HG03457 (cell line): ENCODE measurements at regions not wholly inside any gene's neighbourhood (a gene's known extent, or its start where the extent isn't known, plus 50 kb on each side); places are given as distances from the start of the nearest gene placed in this dataset.
"Not testable (repeated sequence)": the region's sequence is repeated elsewhere in the genome, so short reads cannot be mapped to it uniquely, and the experiment has no call there.

Experiments used
- ATAC-seq: cut with Tn5 transposase; IDR thresholded peaks from one replicate; pipeline ENCODE4 v1.9.1; 2021; ENCODE audit warnings: moderate number of reproducible peaks; ENCODE audit not compliant: unreplicated experiment

DNA sequence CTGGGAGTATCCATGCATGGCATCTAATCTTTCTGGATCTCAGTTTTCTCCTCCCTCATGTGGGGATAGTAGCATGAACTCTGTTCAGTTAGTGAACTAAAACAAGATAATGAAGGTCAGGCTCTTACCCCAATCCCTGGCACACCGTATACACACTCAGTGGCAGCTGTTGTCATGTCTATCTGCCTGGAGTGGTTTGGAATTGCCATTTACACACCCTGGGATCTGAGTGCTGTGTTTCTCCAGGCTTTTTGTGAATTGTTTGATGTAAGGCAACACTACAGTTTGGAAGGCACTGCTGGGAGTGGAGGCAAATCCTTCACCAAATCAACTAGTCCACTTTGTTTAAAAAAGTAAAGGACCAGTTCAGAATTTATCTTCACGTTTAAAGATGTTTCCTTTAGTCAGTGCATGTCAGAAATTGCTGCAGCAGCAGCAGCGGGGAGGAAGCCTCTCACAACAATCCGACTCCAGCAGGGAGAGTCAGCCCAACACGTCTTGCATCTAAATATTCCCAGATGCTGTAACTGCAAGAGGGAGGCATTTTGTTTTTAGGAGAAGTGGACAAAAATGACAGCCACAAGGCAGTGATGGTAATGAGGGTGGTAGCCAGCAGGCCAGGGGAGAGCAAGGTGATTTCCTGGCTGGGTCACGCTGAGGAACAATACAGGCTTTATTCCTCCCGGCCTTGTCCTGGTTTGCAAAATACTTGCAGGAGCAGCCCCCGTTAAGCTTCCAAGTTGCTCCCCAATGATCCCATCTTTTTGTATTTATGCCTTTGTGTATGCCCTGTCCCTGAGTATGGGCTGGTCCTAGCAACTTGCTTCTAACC, 128.5 kb upstream of the LRIG1 start:
- ATAC-seq, result no peak

DNA sequence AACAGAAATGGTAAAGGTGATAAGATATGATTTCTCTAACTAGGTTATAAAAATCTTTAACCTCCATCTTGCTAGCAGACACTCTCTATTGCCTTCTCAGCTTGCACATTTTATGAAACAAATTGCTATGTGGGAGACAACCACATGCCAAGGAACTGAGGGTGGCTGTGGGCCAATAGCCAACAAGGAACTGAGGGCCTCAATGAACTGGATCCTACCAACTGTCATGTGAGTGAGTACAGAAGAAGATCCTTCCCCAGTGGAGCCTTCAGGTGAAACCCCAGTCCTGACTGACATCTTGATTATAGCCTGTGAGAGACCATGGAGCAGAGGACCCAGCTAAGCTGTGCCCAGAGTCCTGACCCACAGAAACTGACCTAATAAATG, 129.2 kb upstream of the LRIG1 start:
- no peak for ATAC-seq

DNA sequence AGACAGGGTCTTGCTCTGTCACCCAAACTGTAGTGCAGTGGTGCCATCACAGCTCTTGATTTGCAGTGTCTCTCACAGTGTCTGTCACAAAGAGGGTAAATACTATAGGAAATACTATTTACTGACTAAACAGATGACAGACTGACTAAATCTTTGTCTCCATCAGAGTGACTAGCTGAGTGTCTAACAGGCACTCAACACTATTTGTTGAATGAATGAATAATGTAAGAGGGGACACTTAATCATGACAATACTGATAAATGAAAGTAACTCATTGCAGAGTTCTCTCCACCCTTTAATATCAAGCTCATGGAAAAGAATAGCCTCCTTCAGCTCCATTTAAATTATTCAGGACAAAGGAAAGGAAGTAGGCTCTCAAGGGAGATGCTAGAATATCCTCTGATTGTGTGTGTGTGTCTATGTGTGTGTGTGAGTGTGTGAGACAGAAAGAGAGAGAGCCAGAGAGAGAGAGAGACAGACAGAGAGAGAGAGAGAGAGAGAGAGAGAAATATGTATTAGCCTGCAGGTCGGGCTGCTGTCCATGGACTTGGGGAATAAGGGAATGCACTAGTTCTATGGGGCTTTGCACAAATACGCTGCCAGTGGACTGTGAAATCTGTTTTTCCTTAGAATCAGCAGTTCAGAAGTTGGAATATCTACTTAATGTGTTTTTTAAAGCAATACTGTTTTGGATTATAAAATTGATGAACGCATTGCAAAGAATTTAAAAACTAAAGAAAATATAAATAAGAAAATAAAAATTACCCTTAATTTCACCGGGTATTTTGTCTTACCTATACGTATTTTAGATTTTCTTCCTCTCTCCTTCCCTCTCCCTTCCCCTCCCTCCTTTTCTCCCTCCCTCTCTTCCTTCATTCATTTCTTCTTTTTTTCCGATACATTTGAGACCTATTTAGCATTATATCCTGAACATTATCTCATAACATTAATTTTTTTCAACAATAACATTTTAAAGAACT, 132.9 kb upstream of the LRIG1 start:
- no peak for ATAC-seq

DNA sequence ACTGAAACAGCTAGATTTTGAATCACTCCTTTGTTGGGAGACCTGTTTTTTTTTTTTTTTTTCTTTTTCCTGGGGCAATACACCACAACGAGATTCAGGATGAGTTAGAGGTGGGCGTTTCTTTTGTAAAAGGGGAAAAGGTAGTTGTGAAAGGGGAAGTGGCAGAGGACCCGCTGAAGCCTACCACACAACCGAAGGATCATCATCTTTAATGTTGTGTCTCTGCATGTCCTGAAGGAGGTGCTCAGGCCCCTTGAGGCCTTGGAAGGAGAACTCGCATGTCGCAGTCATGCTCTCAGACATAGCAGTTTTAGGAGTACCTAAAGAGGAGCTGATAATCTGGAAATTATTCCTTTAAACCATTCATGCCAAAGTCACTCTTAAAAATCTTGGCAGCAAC, 137.9 kb upstream of the LRIG1 start:
- ATAC-seq, result no peak

DNA sequence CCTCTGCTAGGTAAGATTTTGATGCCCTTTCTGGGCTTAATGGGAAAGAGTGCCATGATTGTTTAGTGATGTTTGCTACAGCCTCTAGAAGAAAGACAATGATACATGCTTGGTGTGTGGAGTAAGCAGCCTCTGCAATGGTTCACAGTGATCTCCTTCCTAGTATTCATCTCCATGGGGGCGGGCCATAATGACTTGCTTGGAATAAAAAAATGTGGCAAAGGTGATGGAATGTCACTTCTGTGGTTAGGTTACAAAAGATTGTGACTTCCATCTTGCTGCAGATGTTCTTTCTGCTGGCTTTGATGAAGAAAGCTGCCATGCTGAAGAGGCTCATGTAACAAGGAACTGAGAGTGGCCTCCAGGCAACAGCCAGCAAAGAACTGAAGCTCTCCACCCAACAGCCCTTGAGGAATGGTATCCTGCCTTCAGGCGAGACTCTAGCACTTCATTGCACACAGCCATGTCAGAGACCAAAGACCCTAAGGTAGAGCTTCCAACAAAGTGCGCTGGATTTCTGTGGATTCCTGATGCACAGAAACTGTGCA, 139.1 kb upstream of the LRIG1 start:
- ATAC-seq, result no peak

DNA sequence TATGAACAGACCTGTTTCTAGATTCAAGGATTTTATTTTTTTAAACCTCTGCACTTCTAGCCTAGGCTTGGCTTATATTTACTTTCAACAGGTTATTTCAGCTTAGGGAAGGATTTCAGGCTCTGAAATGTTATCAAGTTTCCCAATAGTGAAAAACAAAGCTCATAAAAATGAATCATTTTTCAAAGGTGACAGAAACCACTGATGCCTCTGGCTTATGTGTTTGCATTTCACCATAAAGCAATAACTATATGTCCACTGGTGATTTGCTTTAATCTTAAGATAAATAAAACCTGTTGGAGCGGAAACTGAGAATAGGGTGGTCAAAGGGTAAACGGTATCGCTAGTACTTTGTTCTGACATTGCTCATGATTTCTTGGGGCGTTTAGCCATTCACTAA, 141.2 kb upstream of the LRIG1 start:
- ATAC-seq, result no peak

DNA sequence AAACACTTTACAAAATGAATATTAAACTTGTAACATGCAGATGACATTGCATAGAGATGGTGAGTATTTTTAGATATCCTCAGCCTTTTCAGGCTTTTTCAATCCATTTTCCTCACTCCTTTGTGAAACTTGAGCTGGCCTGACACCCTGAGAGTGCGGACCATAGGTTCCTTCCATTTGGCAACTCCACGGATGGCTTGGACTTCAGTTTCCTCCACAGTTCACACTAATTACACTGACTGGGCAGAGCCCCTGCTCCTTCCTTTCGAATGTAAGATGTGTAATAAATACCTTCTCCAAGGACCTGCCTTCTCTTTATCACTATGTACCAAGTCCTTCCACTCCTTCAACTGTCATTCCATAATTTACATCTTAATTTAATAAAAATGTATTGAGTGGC, 141.7 kb upstream of the LRIG1 start:
- ATAC-seq, result no peak

DNA sequence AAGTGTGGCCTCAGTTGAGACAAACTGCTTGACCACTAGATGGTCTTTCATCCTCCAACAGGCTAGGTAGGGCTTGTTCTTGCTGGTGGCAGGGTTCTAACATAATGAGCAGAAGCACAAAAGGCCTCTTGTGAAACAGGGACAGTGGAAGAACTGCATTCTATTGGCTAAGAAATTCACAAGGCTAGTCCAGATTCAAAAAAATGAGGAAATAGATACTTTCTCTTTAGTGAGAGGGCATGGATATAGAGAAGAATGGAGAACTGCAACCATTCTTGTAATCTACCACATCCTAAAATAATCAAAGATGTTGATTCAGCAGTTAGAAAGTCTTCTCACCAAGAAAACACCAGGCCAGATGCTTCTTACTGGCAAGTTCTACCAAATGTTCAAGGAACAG, 143.7 kb upstream of the LRIG1 start:
- ATAC-seq, result no peak

DNA sequence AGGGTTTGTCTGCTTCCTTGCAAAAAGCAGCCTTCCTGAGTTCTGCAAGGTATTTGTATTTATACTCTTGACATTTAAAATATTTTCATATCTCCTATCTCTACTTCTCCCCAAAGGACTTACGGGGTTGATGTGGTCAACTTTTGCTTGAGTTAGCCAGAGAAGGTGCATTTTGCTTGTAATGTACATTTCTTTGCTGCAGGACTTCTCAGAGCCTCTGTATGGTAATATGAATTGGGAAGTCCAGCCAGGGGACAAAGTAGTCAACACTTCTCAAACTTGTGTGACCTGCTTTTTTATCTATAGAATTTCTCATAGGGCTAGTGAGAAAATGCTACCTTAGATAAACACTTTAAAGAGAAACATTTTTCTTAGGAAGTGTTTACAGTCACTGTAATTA, 148.2 kb upstream of the LRIG1 start:
- no peak for ATAC-seq

DNA sequence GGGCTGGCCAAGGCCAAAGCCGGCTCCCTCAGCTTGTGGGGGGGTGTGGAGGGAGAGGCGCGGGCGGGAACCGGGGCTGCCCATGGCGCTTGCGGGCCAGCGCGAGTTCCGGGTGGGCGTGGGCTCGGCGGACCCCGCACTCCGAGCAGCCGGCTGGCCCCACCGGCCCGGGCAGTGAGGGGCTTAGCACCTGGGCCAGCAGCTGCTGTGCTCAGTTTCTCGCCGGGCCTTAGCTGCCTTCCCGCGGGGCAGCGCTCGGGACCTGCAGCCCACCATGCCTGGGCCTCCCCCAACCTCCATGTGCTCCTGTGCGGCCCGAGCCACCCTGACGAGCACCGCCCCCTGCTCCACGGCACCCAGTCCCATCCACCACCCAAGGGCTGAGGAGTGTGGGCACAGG, 150.7 kb upstream of the LRIG1 start:
- ATAC-seq, result not testable (repeated sequence)

DNA sequence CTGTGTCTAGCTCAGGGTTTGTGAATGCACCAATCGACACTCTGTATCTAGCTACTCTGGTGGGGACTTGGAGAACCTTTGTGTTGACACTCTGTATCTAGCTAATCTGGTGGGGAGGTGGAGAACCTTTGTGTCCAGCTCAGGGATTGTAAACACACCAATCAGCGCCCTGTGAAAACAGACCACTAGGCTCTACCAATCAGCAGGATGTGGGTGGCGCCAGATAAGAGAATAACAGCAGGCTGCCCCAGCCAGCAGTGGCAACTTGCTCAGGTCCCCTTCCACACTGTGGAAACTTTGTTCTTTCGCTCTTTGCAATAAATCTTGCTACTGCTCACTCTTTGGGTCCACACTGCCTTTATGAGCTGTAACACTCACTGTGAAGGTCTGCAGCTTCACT, 151.3 kb upstream of the LRIG1 start:
- ATAC-seq, result not testable (repeated sequence)

DNA sequence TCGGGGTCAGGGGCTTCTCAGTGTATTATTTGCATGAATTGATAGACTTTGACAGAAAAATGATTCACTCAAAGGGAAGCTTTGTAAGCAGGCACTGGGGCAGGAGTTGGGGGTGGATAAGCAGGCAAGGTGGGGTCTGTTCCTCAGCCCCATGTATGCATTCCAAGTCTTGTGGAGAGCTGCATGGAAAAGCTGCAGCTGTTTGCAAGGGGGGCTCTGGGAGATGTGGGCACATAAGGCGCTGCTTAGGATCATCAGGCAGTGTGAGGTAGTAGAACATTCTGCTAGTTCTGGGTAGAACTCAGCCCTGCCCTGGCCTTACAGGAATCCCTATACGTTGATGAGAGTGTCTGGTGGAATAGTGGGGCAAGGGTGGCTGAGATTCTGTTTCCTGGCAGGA, 154.2 kb upstream of the LRIG1 start:
- no peak for ATAC-seq

DNA sequence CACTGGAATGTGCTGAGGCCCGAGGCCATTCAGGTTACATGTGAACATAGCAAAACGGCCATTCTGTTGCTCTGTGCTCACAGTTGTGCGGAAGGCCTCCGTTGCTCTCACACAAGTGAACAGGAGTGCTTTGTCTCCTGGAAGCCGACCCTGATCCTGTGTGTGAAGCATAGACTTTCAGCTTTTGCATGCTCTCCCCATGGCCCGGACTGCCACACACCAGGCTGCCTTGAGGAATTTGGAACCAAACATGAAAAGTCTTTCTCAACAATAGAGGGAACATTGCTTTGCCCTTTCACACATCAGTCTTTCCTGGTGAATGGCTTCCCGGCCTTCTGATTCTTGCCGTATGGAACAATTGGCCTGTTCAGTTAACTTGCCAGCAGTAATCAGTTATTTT, 154.8 kb upstream of the LRIG1 start:
- ATAC-seq, result no peak

DNA sequence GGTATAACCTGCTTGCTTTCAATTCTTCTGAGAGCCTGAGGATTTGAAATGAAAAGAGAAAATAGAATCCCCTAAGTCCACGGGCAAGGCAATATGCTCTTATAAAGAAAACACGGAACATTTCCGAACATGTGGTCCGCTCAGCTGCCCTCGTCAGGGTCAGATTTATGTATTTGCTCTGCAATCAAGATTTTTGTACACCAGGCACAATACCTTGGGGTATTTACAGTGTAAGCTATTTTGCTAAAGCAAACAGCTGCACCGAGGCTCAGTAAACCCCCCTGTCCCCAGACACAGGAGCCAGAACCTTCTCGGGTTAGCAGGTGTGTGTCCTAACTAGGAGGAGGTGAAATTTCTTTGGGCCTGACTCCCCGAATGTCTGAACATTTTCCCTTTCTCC, 155.8 kb upstream of the LRIG1 start:
- ATAC-seq, result no peak

DNA sequence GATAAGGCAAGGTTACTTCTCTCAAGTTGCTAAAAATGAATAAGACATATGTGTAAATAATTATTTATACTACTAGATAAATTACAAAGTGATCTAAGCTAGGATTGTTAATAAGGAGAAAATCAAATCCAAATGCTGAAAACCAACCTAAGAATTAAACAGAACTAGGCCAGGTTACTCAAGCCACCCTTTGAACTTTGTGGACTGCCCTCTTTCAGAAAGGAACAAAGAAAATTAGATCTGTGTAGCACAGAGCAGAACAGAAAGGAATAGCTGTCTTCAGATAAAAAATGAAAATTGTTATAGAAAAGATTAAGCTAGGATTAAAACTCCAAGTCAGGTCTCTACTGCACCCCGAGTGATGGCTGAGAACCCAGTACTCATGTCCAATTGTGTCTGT, 158.2 kb upstream of the LRIG1 start:
- ATAC-seq, result no peak

DNA sequence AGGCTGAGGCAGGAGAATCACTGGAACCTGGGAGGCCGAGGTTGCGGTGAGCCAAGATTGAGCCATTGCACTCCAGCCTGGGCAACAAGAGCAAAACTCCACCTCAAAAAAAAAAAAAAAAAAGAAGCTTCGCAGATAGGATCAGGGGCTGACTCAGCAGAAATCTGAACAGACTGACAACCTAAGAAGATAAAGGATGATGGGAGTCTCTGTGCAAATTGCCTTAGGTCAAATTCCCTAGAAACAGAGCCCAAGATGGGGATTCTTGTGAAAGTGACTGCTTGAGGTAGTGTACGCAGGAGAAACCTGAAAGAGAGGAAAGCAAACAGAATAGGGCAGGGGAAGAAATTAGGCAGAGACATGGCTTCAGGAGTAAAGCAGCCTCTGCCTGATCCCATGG, 160.8 kb upstream of the LRIG1 start:
- no peak for ATAC-seq

DNA sequence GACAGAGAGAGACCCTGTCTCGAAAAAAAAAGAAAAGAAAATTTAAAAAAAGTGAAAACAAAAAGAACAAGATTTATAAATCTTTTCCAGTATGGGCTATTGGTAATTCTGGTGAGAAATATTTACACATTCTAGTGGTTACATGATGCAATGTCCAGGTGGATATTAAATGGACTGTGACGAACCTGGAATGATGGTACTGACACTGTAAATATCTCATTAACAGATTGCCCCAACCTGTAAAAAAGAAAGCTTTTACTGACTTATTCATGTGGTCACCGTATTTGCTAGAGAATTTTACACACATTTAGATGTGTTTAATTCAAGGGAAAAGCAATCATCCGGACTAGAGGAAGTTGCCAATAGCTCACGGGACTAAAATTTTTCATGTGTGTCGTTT, 162.1 kb upstream of the LRIG1 start:
- no peak for ATAC-seq

DNA sequence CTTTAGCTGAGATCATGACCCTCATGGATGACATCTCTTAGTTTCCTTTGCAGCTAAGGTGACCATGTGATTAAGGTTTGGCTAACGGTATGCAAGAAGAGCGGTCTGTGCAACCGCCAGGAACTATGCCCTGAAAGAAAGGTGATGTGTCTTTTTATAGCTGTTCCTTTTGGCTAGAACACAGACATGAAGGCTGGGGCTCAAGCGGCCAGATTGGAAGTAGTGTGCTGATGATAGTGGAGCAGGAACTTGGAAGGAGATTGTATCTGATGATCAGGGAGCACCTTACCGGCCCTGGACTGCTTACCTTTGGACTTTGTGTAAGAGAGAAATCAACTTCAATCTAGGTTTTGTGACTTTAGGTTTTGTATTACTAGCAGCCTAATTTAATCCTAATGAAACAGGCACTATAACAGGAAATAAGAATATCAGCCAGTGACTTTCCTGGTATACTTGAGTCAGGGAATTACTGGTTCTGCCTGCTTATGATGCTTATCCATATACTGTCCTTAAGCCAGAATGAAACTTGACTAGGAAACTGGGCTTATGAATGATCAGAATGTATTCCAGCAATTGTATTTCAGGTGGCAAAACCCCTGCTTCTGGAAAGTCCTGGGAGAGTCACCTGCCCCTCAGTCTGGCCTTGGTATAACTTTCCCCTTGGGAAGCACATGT, 164.3 kb upstream of the LRIG1 start:
- no peak for ATAC-seq

DNA sequence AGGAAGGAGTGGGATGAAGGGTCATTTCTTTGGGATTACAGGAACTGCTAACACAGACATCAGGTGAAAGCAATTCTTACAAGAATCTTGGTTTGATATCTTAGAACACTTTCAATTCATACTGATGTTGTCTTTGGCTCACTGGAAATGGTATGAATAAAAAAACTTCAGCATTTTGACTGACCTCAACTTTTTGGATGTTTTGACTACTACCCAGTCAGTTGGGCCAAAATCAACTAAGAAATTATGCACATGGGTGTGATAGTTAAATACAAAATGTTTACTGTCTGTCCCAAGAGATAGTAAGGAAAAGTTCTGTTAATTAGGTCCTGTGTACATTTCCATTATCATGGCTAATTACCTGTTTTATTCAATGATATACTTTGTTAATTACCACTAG, 165.5 kb upstream of the LRIG1 start:
- no peak for ATAC-seq

DNA sequence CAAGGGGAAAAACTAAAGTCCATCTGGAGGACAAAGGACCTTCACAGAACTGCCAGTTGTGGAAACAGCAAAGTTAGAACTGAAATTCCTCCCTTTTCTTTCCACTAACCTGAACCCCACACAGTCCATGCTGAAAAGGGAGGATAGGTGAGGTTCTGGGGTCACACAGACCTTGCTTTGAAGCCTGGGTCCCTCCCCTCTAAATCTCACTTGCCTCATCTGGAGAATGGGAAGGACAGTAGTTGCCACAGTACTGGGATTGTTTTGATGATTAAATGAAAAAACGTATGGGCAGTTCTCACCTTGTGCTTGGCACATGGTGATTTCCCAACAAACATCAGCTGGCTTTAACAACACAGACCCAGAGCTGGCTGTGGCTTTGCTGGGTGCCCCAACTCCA, 166.4 kb upstream of the LRIG1 start:
- ATAC-seq, result no peak

DNA sequence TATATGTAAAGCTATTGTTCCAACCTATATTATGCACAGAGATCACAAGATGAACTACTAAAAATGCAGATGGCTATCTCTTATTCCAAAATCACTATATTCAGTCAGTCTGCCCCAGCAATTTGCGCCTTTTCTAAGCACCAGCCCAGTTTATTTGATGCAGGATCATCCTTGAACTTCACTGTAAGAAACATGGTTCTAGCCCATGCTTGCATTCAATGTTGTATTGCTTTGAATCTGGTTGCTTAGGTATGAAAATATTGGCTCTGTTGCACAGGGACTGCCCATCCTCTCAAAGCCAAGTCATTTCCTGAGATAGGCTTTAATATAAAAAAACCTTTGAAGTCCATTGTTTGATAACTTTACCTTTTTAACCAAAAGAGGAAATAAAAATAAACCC, 170.5 kb upstream of the LRIG1 start:
- ATAC-seq, result no peak
